Medulla oblongata (tissue), 1 donor: ENCODE measurements at regions not wholly inside any gene's neighbourhood (a gene's known extent, or its start where the extent isn't known, plus 50 kb on each side); places are given as distances from the start of the nearest gene placed in this dataset.
"Not testable (repeated sequence)": the region's sequence is repeated elsewhere in the genome, so short reads cannot be mapped to it uniquely, and the experiment has no call there.

Source experiments
- DNase-seq: peaks from one replicate; pipeline ENCODE4 v3.0.0-alpha.2; 2015; ENCODE audit errors: extremely low spot score

DNA sequence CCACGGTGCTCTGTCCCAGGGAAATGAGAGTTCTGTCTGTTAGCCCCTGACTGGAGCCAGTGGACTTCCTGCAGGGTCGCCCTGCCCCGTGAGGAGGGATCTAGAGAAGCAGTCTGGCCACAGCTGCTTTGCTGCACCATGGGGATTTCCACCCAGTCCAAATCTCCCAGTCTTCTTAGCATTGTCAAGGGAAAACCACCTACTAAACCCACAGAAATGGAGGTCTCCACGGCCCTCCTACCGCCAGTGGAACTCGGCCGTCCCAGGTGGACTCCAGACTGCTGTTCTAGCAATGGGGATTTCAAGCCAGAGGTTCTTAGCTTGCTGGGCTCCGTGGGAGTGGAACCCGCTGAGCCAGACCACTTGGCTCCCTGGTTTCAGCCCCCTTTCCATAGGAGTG, 133.3 kb upstream of the PCDH7 start:
- DNase-seq, result no peak

DNA sequence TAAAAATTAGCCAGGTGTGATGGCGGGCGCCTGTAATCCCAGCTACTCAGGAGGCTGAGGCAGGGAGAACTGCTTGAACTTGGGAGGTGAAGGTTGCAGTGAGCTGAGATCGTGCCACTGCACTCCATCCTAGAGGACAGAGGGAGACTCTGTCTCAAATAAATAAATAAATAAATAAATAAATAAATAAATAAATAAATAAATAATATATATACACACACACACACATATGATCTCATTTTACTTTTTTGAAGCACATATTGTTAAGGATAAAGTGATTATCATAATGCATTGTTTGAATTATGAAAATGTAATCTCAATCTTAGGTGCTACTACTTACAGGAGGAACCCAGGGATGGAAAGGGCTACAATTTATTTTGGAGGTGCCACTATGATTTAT, 130.5 kb upstream of the PCDH7 start:
- not testable (repeated sequence) for DNase-seq

GRCh38 chr4:30600246-30601017, 119.7 kb upstream of the PCDH7 start:
- DNase-seq, result no peak

DNA sequence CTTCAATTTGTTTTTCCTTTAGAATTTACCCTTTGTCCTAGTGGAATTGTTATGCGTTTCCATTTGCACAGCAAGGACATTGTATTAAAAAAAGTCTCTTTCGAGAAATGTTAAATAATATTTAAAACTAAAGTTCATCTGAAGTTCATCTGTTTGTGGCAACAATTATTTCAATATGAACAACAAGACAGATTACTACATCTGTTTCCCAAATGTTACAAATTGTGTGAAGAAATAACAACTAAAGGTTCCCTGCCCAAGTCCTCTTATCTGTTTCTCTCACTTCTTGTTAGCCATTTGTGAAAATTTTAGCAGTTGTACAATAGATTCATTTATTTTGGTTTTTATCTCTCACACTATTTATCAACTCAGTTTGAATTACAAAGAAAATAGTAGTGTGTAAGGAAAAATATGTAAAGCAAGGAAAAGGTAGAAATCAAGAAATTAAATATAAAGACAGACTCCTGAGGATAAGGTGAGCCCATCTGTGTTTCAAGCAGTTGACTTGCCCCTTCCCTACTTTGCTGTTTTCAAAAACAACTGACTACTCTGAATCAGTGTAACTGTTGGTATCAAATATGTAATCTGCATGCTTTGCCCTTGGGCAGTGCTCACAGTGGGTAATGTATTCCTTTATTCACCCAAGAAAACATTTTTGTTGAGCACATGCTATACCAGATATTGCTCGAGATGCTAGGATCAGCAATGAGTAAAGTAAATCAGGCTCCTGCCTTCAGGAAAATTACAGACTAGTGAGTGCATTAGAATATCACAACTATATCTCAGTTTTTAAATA, 118.9 kb upstream of the PCDH7 start:
- DNase-seq, result no peak

- DNase-seq, result no peak
Measured at GRCh38 chr4:30605616-30606190, 114.5 kb upstream of the PCDH7 start.

GRCh38 chr4:30610361-30610760, 109.8 kb upstream of the PCDH7 start:
- DNase-seq, result no peak

DNA sequence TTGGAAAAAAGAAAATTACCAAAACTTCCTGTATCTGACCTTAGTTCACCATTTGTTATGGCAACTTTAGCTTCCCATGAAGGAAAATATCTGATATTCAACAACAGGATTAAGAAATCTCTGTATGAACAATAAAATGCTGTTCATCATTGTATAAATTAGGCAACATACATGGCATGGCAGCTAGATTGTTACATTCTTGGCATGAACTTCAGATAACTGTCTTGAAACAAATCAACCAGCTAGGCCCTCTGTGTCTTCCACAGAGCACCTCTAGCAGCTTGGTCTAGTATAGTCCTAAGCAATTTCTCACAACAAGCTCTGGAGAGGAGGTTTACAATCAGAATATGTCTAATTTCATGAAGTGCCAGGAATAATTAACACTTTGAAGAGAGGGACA, 105.4 kb upstream of the PCDH7 start:
- no peak for DNase-seq

DNA sequence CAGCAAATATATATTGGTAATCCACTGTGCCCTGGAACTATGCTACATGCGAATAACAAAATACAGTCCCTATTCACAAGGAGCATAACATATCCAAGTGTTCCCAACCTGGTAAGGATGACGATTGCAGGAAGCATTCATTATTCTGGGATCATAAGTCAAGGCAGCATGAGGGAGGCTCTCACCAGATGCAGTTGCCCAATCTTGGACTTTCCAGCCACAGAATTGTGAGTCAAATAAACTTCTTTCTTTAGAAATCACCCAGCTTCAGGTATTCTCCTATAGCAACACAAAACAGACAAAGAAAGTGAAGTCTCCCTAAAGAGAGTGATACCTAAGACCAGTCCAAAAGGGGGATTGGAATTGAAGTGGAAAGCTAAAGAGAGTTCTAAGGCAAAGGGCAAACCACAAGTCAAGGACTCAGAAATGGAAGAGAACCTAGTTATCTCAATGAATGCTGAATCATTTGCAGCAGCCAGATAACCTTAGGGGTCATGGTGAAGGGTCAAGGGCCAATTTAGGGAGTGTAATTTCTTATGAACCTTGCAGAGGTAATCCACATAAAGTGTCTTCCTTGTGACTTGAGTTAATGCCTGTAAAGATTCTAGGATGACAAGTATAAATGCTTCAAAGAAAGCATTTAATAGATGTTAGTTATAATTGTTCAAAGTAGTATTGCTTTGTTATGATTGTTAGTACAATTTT, 103.1 kb upstream of the PCDH7 start:
- no peak for DNase-seq

GRCh38 chr4:30617836-30618235, 102.3 kb upstream of the PCDH7 start:
- DNase-seq, result no peak

DNA sequence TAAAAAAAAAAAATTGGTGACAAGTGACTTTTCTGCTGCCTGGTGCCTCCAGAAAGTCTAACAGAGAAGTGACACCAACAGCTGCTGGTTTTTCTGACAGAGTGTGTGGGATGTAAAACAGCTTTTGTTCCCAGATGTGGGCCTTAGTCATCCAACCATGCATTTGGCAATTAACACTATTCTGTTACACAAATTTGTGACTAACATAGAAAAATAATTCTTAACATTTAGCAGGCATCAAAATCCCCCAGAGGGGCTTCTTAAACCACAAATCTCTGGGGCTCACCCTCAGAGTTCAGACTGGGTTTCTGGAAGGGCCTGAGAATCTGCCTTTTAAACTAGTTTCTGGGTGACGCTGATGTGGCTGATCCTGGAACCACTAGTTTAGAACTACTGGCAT, 100.5 kb upstream of the PCDH7 start:
- no peak for DNase-seq

- no peak for DNase-seq
Measured at GRCh38 chr4:30620711-30621110, 99.5 kb upstream of the PCDH7 start.

GRCh38 chr4:30630431-30630830, 89.7 kb upstream of the PCDH7 start:
- no peak for DNase-seq

DNA sequence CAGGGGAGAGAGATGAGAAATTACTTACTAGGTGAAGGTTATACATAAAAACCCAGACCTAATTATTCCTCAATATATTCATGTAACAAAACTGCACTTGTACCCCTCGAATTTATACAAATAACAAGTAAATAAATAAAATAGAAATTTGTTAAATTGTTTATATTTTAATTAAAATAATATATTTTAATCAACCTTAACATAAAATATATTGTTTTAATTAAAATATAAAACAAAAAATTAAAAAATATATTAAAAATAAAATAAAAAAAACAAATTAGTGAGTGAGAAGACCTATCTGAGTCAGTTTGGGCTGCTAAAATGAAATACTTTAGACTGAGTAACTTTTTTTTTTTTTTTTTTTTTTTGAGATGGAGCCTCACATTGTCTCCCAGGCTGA, 87.4 kb upstream of the PCDH7 start:
- DNase-seq, result no peak

DNA sequence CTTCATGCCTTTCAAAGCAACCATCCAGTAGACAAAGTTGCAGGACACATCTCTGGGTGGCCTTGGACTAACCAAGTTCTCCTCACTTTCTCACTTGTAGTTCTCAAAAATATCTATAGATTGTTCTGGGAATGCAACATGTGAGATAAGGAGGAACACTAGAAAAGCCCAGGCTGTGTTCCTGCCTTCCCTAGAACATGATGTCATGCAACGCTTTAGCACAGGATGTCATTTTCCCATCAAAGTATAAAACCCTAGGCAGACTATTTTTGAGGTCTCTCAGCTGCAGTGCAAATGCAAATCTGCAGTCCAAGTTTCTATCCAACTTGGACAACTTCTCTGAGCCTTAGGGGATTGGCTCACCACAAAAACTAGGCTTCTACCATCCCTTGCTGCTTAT, 78.8 kb upstream of the PCDH7 start:
- DNase-seq, result no peak

GRCh38 chr4:30642567-30642966, 77.6 kb upstream of the PCDH7 start:
- no peak for DNase-seq

DNA sequence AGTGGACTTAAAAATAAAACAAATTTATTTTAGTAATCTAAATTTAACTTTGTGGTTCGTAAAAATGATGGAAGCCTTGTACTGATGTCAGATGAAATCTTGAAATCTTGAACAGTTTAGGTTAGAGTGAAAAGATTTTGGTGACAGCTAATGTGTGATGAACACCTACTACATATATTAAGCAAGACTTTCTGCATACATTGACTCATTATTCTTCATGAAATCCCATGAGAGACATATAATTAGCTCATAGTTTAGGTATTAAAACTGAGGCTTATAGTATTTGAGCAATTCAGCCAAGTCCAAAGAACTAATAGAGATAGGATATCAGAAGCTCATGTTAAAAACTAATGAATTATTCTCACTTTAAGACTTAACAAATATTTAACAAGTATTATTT, 66.9 kb upstream of the PCDH7 start:
- DNase-seq, result no peak

DNA sequence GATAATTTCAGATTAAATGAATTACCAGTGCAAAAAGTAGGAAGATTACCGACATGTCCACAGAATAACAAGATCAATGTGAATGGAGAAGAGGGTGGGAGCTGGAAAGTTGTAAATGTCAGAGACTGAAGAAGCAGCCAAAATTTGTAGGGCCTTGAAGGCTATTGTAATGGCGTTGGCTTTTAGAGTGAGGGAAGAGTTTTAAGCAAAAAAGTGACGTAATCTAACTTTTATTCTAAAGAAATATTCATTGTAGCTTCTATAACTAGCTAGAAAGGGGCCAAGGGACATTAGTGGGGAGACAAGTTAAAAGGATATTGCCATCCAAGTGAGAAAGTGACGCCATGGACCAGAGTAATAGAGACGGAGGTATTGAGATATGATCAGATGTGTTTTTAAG, 63.3 kb upstream of the PCDH7 start:
- DNase-seq, result no peak

DNA sequence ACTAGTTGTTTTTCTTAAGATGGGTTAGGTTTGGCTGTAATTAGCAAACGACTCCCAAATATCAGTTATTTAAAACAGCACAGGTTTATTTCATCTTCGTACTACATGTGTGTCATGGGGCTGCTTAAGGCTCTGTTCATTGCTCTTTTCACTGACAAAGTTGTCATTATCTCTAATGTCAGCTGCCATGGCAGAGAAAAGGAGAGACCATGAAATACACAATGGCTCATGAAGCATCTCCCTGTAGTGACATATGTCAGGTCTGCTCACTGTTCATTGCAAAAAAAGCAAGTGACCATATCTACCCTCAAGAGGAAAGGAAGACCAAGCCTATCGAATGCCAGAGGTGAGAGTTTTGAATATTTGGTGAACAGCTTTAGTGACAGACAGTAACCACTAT, 52.2 kb upstream of the PCDH7 start:
- DNase-seq, result no peak

- DNase-seq, result no peak
Measured at GRCh38 chr4:30670206-30670605, 50.0 kb upstream of the PCDH7 start.
